AG04450 (cell line): ENCODE measurements at regions not wholly inside any gene's neighbourhood (a gene's known extent, or its start where the extent isn't known, plus 50 kb on each side); places are given as distances from the start of the nearest gene placed in this dataset.

ENCODE experiments used
- CTCF ChIA-PET: fragments of 300-600, 350-600 bp; formaldehyde crosslinking; extraction: SDS; loops from one replicate; lab custom pipeline; 2022; ENCODE audit warnings: antibody characterized with exemption, inconsistent platforms; lab: Charles Lee
- POLR2A ChIA-PET: fragments of 350-600 bp; formaldehyde crosslinking; extraction: SDS; loops from one replicate; lab custom pipeline; 2021; ENCODE audit warnings: antibody characterized with exemption, inconsistent platforms; lab: Yijun Ruan, JAX
- DNase-seq: peaks from one replicate; pipeline ENCODE4 v3.0.0-alpha.2; 2011; ENCODE audit warnings: low read depth, low spot score
- H3K27ac ChIP-seq: one replicate; pipeline ENCODE4 v1.5.1; 2012; ENCODE audit warnings: low read depth, low read length, control low read depth
- H3K27me3 ChIP-seq: one replicate; pipeline ENCODE4 v1.6.0; 2012; ENCODE audit warnings: low read length; ENCODE audit not compliant: control insufficient read depth, insufficient read depth
- H3K4me3 ChIP-seq: 2 replicates; pipeline ENCODE4 v1.5.1; 2011; ENCODE audit warnings: mild to moderate bottlenecking, low read depth, low read length, control low read depth
- H3K9me3 ChIP-seq: 2 replicates; pipeline ENCODE4 v1.5.1; 2012; ENCODE audit warnings: low read length; ENCODE audit not compliant: control insufficient read depth, insufficient read depth
- CTCF ChIP-seq: IDR thresholded peaks from 2 replicates; pipeline ENCODE4 v1.5.1; 2011; ENCODE audit warnings: low read depth, low read length, control low read depth, inconsistent platforms

- DNase-seq = no peak
- TF ChIP-seq CTCF = no peak
- Histone ChIP-seq H3K27me3 (peaks cover 6% of the 10 kb centered on the region), H3K27ac (no peak overlapping the region), H3K4me3 (no peak overlapping the region), H3K9me3 (no peaks in the 10 kb centered on the region; the same call in 1 of the 2 replicates)
- CTCF ChIA-PET = interaction anchor here (0.9 kb wide), 1 partner anchor 170 kb away, joined by 3 read pairs; no protein-coding TSS in a partner anchor
- POLR2A ChIA-PET = no interaction called here
Measured at GRCh38 chr16:86892509-86892908, 314.2 kb downstream of the FOXL1 start.

GRCh38 chr16:86893506-86893905 is 315.2 kb downstream of the FOXL1 start:
- Histone ChIP-seq H3K4me3 (no peak overlapping the region), H3K9me3 (no peaks in the 10 kb centered on the region; the same call in 1 of the 2 replicates), H3K27ac (no peak overlapping the region), H3K27me3 (peaks cover 6% of the 10 kb centered on the region)
- TF ChIP-seq CTCF = no peak
- no peak for DNase-seq
- ChIA-PET CTCF (no interaction called here), POLR2A (no interaction called here)

GRCh38 chr16:86894029-86894567 is 315.7 kb downstream of the FOXL1 start:
- ChIA-PET CTCF (no interaction called here), POLR2A (no interaction called here)
- H3K4me3 ChIP-seq = no peak overlapping the region
- no peak overlapping the region for H3K27ac ChIP-seq
- peaks cover 6% of the 10 kb centered on the region for H3K27me3 ChIP-seq
- TF ChIP-seq CTCF = no peak
- DNase-seq = no peak
- no peaks in the 10 kb centered on the region; the same call in 1 of the 2 replicates for H3K9me3 ChIP-seq

GRCh38 chr16:86894925-86895324 is 316.6 kb downstream of the FOXL1 start:
- Histone ChIP-seq H3K9me3 (no peaks in the 10 kb centered on the region; the same call in 1 of the 2 replicates), H3K27me3 (peaks cover 6% of the 10 kb centered on the region), H3K27ac (no peak overlapping the region), H3K4me3 (no peak overlapping the region)
- ChIA-PET POLR2A (no interaction called here), CTCF (no interaction called here)
- no peak for TF ChIP-seq CTCF
- no peak for DNase-seq

GRCh38 chr16:86895606-86896005 is 317.3 kb downstream of the FOXL1 start:
- H3K4me3 ChIP-seq = no peak overlapping the region
- DNase-seq = no peak
- ChIA-PET POLR2A (interaction anchor here (0.7 kb wide), 1 partner anchor 289 kb away, joined by 3 read pairs; no protein-coding TSS in a partner anchor), CTCF (no interaction called here)
- no peak overlapping the region for H3K27ac ChIP-seq
- H3K9me3 ChIP-seq = no peaks in the 10 kb centered on the region; the same call in 1 of the 2 replicates
- no peak for TF ChIP-seq CTCF
- peaks cover 6% of the 10 kb centered on the region for H3K27me3 ChIP-seq
